HCT116 (cell line): ENCODE measurements at regions not wholly inside any gene's neighbourhood (a gene's known extent, or its start where the extent isn't known, plus 50 kb on each side); places are given as distances from the start of the nearest gene placed in this dataset.

Experiments
- ATAC-seq: fragments of 200-7000 bp; cut with Tn5 transposase; 2 replicates; pipeline ENCODE4 v1.9.1; 2020; ENCODE audit warnings: mild to moderate bottlenecking, moderate library complexity
- BruUV-seq: library from RNA; stranded (reverse); fragments of 400-500 nt; replicated peaks from 2 replicates; lab custom pipeline; 2021; lab: Mats Ljungman, UMichigan
- CTCF ChIA-PET: fragments of 300-600 bp; sonication (Branson Sonifier 250); formaldehyde crosslinking; loops from one replicate; lab custom pipeline; 2021; ENCODE audit warnings: antibody characterized with exemption; lab: Charles Lee
- POLR2A ChIA-PET: fragments of 300-600, 350-600 bp; sonication (Branson Sonifier 250); formaldehyde crosslinking; loops from one replicate; lab custom pipeline; 2021; ENCODE audit warnings: antibody characterized with exemption; lab: Charles Lee
- RAD21 ChIA-PET, 2 experiments: fragments of 300-600 bp; sonication (Branson Sonifier 250); formaldehyde crosslinking; loops; one replicate each; lab custom pipeline; 2023; ENCODE audit warnings: low total read pairs in 2 of 2; ENCODE audit not compliant: uncharacterized antibody in 2 of 2, unreplicated experiment in 2 of 2, low non-redundant PET in 1 of 2; lab: Charles Lee
- DNase-seq: peaks from one replicate; pipeline ENCODE4 v3.0.0-alpha.2; 2010; ENCODE audit warnings: low read depth, low spot score
- H2AFZ ChIP-seq: fragments of 200-600 bp; shearing (Covaris generic), sonication (generic); 2 replicates; pipeline ENCODE4 v1.6.1; 2017; ENCODE audit warnings: low read depth, mixed run types, mixed read lengths, antibody characterized with exemption, low read length; ENCODE audit not compliant: poor library complexity, severe bottlenecking
- H3K27ac ChIP-seq: 2 replicates; pipeline ENCODE4 v1.5.1; 2012; ENCODE audit warnings: low read depth, low read length
- H3K27me3 ChIP-seq: fragments of 200-600 bp; sonication (generic); 2 replicates; pipeline ENCODE4 v1.6.1; 2016; ENCODE audit warnings: mixed run types, low read length, mixed read lengths; ENCODE audit not compliant: insufficient read depth
- H3K36me3 ChIP-seq, 2 experiments: fragments of 200-500 bp in 1 of 2; fragments of 200-600 bp in 1 of 2; sonication (Bioruptor generic) in 1 of 2; sonication (generic) in 1 of 2; 2 replicates each; pipeline versions ENCODE4 v1.5.1 to v1.6.1; 2014 to 2016; ENCODE audit warnings: low read length in 2 of 2, inconsistent platforms in 1 of 2, mixed read lengths in 1 of 2, mixed run types in 1 of 2; ENCODE audit not compliant: insufficient read depth in 2 of 2, control insufficient read depth in 1 of 2
- H3K4me1 ChIP-seq, 2 experiments: fragments of 200-600 bp in 1 of 2; sonication (generic) in 1 of 2; 2 replicates each; pipeline versions ENCODE4 v1.5.1 to v1.6.1; 2012 to 2017; ENCODE audit warnings: low read length in 2 of 2, inconsistent platforms in 1 of 2, mild to moderate bottlenecking in 1 of 2, mixed read lengths in 1 of 2, mixed run types in 1 of 2, moderate library complexity in 1 of 2; ENCODE audit not compliant: insufficient read depth in 2 of 2, control insufficient read depth in 1 of 2
- H3K4me2 ChIP-seq: fragments of 200-600 bp; sonication (generic); 2 replicates; pipeline ENCODE4 v1.6.1; 2017; ENCODE audit warnings: mixed run types, low read length, mixed read lengths
- H3K4me3 ChIP-seq, 2 experiments: fragments of 200-600 bp in 1 of 2; sonication (generic) in 1 of 2; replicated peaks in 1 of 2; 2 replicates each; pipeline ENCODE4 v1.5.1; 2011 to 2016; ENCODE audit warnings: low read length in 2 of 2, control low read depth in 1 of 2, low read depth in 1 of 2, mild to moderate bottlenecking in 1 of 2, mixed read lengths in 1 of 2, mixed run types in 1 of 2
- H3K79me2 ChIP-seq: fragments of 200-600 bp; sonication (generic); 2 replicates; pipeline ENCODE4 v1.6.1; 2017; ENCODE audit warnings: mild to moderate bottlenecking, mixed run types, low read length, moderate library complexity, mixed read lengths; ENCODE audit not compliant: insufficient read depth
- H3K9ac ChIP-seq: fragments of 200-600 bp; sonication (generic); 2 replicates; pipeline ENCODE4 v1.6.1; 2016; ENCODE audit warnings: low read length, mixed read lengths
- H3K9me2 ChIP-seq: fragments of 200-600 bp; sonication (generic), shearing (Covaris generic); 2 replicates; pipeline ENCODE4 v1.6.1; 2017; ENCODE audit warnings: mixed run types, mild to moderate bottlenecking, moderate library complexity; ENCODE audit not compliant: insufficient read depth
- H3K9me3 ChIP-seq, 2 experiments: fragments of 200-500 bp in 1 of 2; fragments of 200-600 bp in 1 of 2; sonication (Bioruptor generic) in 1 of 2; sonication (generic) in 1 of 2; 2 replicates each; pipeline ENCODE4 v1.6.1; 2014 to 2017; ENCODE audit warnings: low read length in 2 of 2, mixed read lengths in 2 of 2, inconsistent platforms in 1 of 2, low read depth in 1 of 2, mild to moderate bottlenecking in 1 of 2, mixed run types in 1 of 2, moderate library complexity in 1 of 2; ENCODE audit not compliant: control insufficient read depth in 1 of 2, insufficient read depth in 1 of 2
- H4K20me1 ChIP-seq: fragments of 200-600 bp; sonication (generic), shearing (Covaris generic); 2 replicates; pipeline ENCODE4 v1.6.1; 2017; ENCODE audit warnings: mixed run types, mild to moderate bottlenecking, moderate library complexity; ENCODE audit not compliant: insufficient read depth
- CEBPB ChIP-seq: IDR thresholded peaks from 2 replicates; pipeline ENCODE4 v1.6.1; 2012; ENCODE audit warnings: low read depth
- EGR1 ChIP-seq: IDR thresholded peaks from 2 replicates; pipeline ENCODE4 v1.6.1; 2012; ENCODE audit warnings: low read depth
- EZH2 ChIP-seq: fragments of 200-600 bp; sonication (generic); IDR thresholded peaks from 2 replicates; pipeline ENCODE4 v1.6.1; 2017; ENCODE audit warnings: antibody characterized with exemption, mixed run types
- EZH2phosphoT487 ChIP-seq: fragments of 200-600 bp; IDR thresholded peaks from 2 replicates; pipeline ENCODE4 v1.6.1; 2018; ENCODE audit warnings: antibody characterized with exemption, borderline replicate concordance
- FOSL1 ChIP-seq: IDR thresholded peaks from 2 replicates; pipeline ENCODE4 v1.6.1; 2012; ENCODE audit warnings: low read depth
- POLR2A ChIP-seq: IDR thresholded peaks from 2 replicates; pipeline ENCODE4 v1.7.0; 2011; ENCODE audit warnings: borderline replicate concordance; ENCODE audit not compliant: insufficient read depth, insufficient read length; ENCODE audit errors: extremely low read depth
- RAD21 ChIP-seq: IDR thresholded peaks from 2 replicates; pipeline ENCODE4 v1.6.1; 2012; ENCODE audit warnings: low read depth, mild to moderate bottlenecking
- REST ChIP-seq: IDR thresholded peaks from 2 replicates; pipeline ENCODE4 v1.6.1; 2012; ENCODE audit warnings: low read depth
- SIN3A ChIP-seq: IDR thresholded peaks from 2 replicates; pipeline ENCODE4 v1.6.1; 2012; ENCODE audit warnings: low read depth
- SP1 ChIP-seq: IDR thresholded peaks from 2 replicates; pipeline ENCODE4 v1.6.1; 2012; ENCODE audit warnings: low read depth
- SRF ChIP-seq: IDR thresholded peaks from 2 replicates; pipeline ENCODE4 v1.6.1; 2012; ENCODE audit warnings: low read depth
- ZNF274 ChIP-seq: fragments of 200-500 bp; sonication (Bioruptor generic); IDR thresholded peaks from 2 replicates; pipeline ENCODE4 v1.6.1; 2014; ENCODE audit warnings: mild to moderate bottlenecking, low read depth, low read length, inconsistent platforms
- intact Hi-C: fragments of 100-400 bp; cut with micrococcal nuclease; formaldehyde crosslinking; loops from 2 replicates; pipeline ENCODE4 v1.10.0; 2022
- TF ChIP-seq, protein P1 (sequence below): IDR thresholded peaks from 2 replicates; pipeline ENCODE4 v1.6.1; 2012
- TF ChIP-seq, protein P2 (sequence below): IDR thresholded peaks from 2 replicates; pipeline ENCODE4 v1.6.1; 2012

GRCh38 chr12:107310621-107311020 lies 217.3 kb upstream of the CRY1 start:
- intact Hi-C loops = no loop called here
- H3K9me3 ChIP-seq = no peaks in the 10 kb centered on the region
- RAD21 ChIA-PET = no interaction called here
- TF ChIP-seq, protein P1, sequence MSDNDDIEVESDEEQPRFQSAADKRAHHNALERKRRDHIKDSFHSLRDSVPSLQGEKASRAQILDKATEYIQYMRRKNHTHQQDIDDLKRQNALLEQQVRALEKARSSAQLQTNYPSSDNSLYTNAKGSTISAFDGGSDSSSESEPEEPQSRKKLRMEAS = no peak
- H3K36me3 ChIP-seq = no peaks in the 10 kb centered on the region
- BruUV-seq = no TSS peak
- no peaks in the 10 kb centered on the region for H3K4me1 ChIP-seq
- CTCF ChIA-PET = no interaction called here
- no peaks in the 10 kb centered on the region for H3K9me2 ChIP-seq
- H3K27ac ChIP-seq = no peak overlapping the region
- peaks cover 11% of the 10 kb centered on the region for H3K27me3 ChIP-seq
- H3K4me2 ChIP-seq = no peak overlapping the region
- no peak overlapping the region for H3K9ac ChIP-seq
- H3K79me2 ChIP-seq = no peaks in the 10 kb centered on the region
- POLR2A ChIA-PET = no interaction called here
- ATAC-seq (no peak), DNase-seq (no peak)
- no peak overlapping the region for H3K4me3 ChIP-seq
- H4K20me1 ChIP-seq = no peaks in the 10 kb centered on the region
- H2AFZ ChIP-seq = no peak overlapping the region

GRCh38 chr12:107311682-107312081 lies 218.3 kb upstream of the CRY1 start:
- no TSS peak for BruUV-seq
- intact Hi-C loops = no loop called here
- H3K4me1 ChIP-seq = no peaks in the 10 kb centered on the region
- H3K79me2 ChIP-seq = no peaks in the 10 kb centered on the region
- ATAC-seq (no peak), DNase-seq (no peak)
- ChIA-PET RAD21 (no interaction called here), POLR2A (no interaction called here), CTCF (no interaction called here)
- no peaks in the 10 kb centered on the region for H3K9me3 ChIP-seq
- H4K20me1 ChIP-seq = no peaks in the 10 kb centered on the region
- no peaks in the 10 kb centered on the region for H3K36me3 ChIP-seq
- H3K4me2 ChIP-seq = no peak overlapping the region
- no peak overlapping the region for H3K27ac ChIP-seq
- no peak overlapping the region for H2AFZ ChIP-seq
- no peak overlapping the region for H3K4me3 ChIP-seq
- TF ChIP-seq RAD21 (no peak), SRF (no peak), ZNF274 (no peak), EZH2 (no peak), CEBPB (no peak), REST (no peak), SIN3A (no peak), FOSL1 (no peak), EGR1 (no peak), SP1 (no peak), POLR2A (no peak), EZH2phosphoT487 (no peak)
- TF ChIP-seq, protein P2, sequence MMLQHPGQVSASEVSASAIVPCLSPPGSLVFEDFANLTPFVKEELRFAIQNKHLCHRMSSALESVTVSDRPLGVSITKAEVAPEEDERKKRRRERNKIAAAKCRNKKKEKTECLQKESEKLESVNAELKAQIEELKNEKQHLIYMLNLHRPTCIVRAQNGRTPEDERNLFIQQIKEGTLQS = no peak
- no peaks in the 10 kb centered on the region for H3K9me2 ChIP-seq
- H3K9ac ChIP-seq = no peak overlapping the region
- peaks cover 11% of the 10 kb centered on the region for H3K27me3 ChIP-seq
